ENCODE measurements at regions not wholly inside any gene's neighbourhood (a gene's known extent, or its start where the extent isn't known, plus 50 kb on each side); places are given as distances from the start of the nearest gene placed in this dataset.

- TF ChIP-seq POLR2AphosphoS5 (IDR thresholded peaks at IDR 0.05) (no peak), CTCF (IDR thresholded peaks at IDR 0.05 in 8 of 11, conservative IDR thresholded peaks at IDR 0.05 in 3 of 11) (no peak), POLR2A (IDR thresholded peaks at IDR 0.05) (no peak)
Observed at GRCh38 chr6:119482850-119483285, 133.3 kb upstream of the MAN1A1 start.

Measured in spleen (tissue), 7 donors.